ENCODE measurements at regions not wholly inside any gene's neighbourhood (a gene's known extent, or its start where the extent isn't known, plus 50 kb on each side); places are given as distances from the start of the nearest gene placed in this dataset.

- no peaks in the 10 kb centered on the region for H3K9me3 ChIP-seq
- intact Hi-C loops (cut with DNase I), result no loop called here
- H3K4me3 ChIP-seq, result no peak overlapping the region
- H3K9ac ChIP-seq (ENCODE audit: low read depth in 2 of 2, low read length in 2 of 2), result no peak overlapping the region
- no peaks in the 10 kb centered on the region for H3K36me3 ChIP-seq
- DNase-seq, result no peak
- H3K27me3 ChIP-seq, result no peaks in the 10 kb centered on the region
- no peaks in the 10 kb centered on the region for H3K4me1 ChIP-seq
- no peak overlapping the region for H3K27ac ChIP-seq
- TF ChIP-seq CTCF (IDR thresholded peaks at IDR 0.05), result no peak
These were observed 56.5 kb upstream of the MTF2 start for GRCh38 chr1:93022580-93022979.

DNA sequence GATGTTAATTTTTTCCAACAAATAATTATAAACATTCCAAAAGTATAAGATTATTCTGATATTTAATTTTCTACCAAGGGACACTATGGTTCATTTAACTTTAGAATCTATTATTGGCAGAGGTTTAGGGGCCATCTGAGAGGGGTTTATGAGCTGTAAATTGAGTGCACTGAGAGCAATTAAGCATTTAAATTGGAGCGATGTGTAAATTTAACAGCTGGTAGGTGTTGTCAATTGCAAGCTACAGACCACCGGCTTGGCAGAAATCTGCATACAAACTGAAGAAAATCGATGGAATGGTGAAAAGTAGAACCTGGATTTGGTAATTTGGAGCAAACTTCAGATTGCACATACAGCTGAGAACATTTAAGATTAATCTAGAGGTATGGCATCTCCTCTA is 55.8 kb upstream of the MTF2 start:
- intact Hi-C loops (cut with DNase I), result no loop called here
- H3K36me3 ChIP-seq, result no peaks in the 10 kb centered on the region
- no peak overlapping the region for H3K9ac ChIP-seq (ENCODE audit: low read depth in 2 of 2, low read length in 2 of 2)
- no peaks in the 10 kb centered on the region for H3K9me3 ChIP-seq
- H3K27me3 ChIP-seq, result no peaks in the 10 kb centered on the region
- DNase-seq, result no peak
- H3K27ac ChIP-seq, result no peak overlapping the region
- TF ChIP-seq CTCF (IDR thresholded peaks at IDR 0.05), result no peak
- H3K4me1 ChIP-seq, result no peaks in the 10 kb centered on the region
- no peak overlapping the region for H3K4me3 ChIP-seq

DNA sequence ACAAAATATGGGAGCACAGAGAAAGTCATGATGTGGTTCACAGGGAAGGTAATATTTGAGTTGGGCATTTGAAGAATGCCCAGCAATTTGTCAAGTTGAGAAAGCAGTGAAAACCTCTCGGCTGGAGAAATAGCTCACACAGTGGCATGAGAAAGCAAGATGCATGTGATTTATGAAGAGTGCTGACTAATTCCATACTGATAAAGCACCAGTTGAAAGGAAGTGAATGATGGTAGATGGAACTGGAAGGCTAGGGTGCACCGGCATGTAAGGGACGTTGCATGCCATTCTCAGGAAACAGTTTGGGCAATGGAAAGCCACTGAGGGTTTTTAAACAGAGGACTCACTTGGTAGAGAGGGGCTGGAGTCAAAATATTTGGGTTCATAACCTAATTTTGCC is 53.5 kb upstream of the MTF2 start:
- H3K9me3 ChIP-seq, result no peaks in the 10 kb centered on the region
- intact Hi-C loops (cut with DNase I), result no loop called here
- no peak for TF ChIP-seq CTCF (IDR thresholded peaks at IDR 0.05)
- no peak overlapping the region for H3K4me3 ChIP-seq
- no peak for DNase-seq
- H3K4me1 ChIP-seq, result no peaks in the 10 kb centered on the region
- no peak overlapping the region for H3K27ac ChIP-seq
- no peaks in the 10 kb centered on the region for H3K36me3 ChIP-seq
- no peak overlapping the region for H3K9ac ChIP-seq (ENCODE audit: low read depth in 2 of 2, low read length in 2 of 2)
- H3K27me3 ChIP-seq, result no peaks in the 10 kb centered on the region

- H3K36me3 ChIP-seq, result no peaks in the 10 kb centered on the region
- H3K9ac ChIP-seq (ENCODE audit: low read depth in 2 of 2, low read length in 2 of 2), result no peak overlapping the region
- no peaks in the 10 kb centered on the region for H3K9me3 ChIP-seq
- intact Hi-C loops (cut with DNase I), result no loop called here
- no peak for DNase-seq
- H3K4me3 ChIP-seq, result no peak overlapping the region
- no peaks in the 10 kb centered on the region for H3K27me3 ChIP-seq
- no peak for TF ChIP-seq CTCF (IDR thresholded peaks at IDR 0.05)
- H3K4me1 ChIP-seq, result no peaks in the 10 kb centered on the region
- no peak overlapping the region for H3K27ac ChIP-seq
These were observed 50.5 kb upstream of the MTF2 start for GRCh38 chr1:93028542-93028941.
